Astrocyte of the spinal cord (primary cell): ENCODE measurements at regions not wholly inside any gene's neighbourhood (a gene's known extent, or its start where the extent isn't known, plus 50 kb on each side); places are given as distances from the start of the nearest gene placed in this dataset.

Experiments used
- DNase-seq: peaks from one replicate; pipeline ENCODE4 v3.0.0; 2011; ENCODE audit warnings: low read depth, low spot score
- H3K4me3 ChIP-seq: 2 replicates; pipeline ENCODE4 v1.5.1; 2011; ENCODE audit warnings: low read depth, mild to moderate bottlenecking, low read length, moderate library complexity
- CTCF ChIP-seq: IDR thresholded peaks from 2 replicates; pipeline ENCODE4 v1.5.1; 2012; ENCODE audit warnings: low read depth, mild to moderate bottlenecking, low read length, inconsistent platforms
- in situ Hi-C: cut with HindIII; loops from 2 replicates; pipeline ENCODE4 v1.10.0; 2017; ENCODE audit warnings: low sequenced_read_pairs

DNA sequence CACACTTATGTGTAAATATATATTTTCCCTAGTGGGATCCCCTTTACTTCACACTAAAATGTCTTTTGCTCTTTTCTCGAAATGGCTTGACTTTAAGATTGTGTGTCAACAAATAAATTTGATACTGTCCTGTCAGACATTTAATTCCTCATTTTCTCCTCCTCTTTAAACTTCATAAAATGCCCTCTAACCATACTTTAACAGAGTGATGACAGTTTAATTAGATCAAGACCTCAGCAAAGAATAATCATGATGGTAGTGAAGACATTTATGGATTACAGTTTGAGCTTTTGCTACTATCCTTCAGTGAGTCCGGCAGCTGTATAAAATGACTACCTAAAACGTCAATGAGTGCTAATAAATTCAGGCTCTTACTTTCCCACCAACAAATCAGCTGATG is 113.1 kb upstream of the ADGRL3 start:
- no peak overlapping the region for H3K4me3 ChIP-seq
- in situ Hi-C loops: no loop called here
- DNase-seq: no peak
- TF ChIP-seq CTCF: no peak

DNA sequence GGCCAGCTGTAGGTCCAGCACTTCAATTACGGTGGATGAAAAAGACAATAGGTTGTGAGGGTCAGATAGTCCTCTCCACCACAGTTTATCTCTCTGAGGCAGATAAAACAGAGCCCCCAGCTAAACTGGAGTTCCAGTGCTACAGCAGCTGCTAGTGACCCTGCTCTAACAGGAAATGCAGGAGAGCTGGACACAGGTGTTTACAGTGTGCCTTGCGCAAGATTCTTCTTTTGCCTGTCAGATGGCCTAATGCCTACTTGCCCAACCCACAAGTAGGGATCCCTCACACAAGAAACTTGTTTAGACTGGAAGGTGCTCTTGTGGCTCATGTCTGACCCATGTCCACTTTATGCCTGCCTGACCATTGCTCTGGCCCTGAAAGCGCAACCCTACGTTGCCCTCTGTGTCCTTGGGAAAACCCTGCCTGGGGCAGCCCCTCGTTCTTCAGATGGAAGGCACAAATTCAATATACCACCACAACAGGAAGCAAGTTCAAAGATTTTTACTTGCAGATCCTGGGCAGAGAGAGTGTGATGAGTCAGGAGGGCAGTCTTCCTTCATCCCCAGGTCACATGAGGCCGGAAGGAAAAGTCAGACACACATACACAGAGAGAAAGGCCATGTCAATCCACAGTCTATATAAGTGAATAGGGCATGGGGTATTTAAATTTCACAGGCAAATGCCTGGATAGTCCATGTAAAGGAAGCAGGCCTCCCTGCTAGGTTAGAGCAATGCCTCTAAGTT is 105.1 kb upstream of the ADGRL3 start:
- in situ Hi-C loops: no loop called here
- TF ChIP-seq CTCF: no peak
- DNase-seq: no peak
- H3K4me3 ChIP-seq: no peak overlapping the region

DNA sequence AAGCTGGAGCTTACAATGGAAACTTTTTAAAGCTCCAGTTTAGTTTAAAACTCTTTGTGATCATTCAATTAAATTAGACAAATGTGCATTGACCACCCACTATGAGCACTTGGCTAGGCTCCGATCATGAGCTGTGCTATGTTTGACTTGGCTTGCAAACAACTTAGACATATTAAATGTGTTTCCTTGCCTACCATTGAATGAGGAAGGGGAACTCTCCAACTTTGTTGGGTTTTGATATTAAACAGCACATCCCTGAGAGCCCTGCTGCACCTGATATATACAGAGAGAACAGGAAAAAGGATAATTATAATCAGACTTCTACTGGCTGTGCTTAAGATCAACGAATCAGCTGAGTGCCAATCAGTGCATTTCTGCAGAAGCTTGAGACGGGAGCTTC is 71.4 kb upstream of the ADGRL3 start:
- in situ Hi-C loops: no loop called here

GRCh38 chr4:61129971-61130370 is 70.2 kb upstream of the ADGRL3 start:
- no peak for TF ChIP-seq CTCF
- in situ Hi-C loops: no loop called here
- DNase-seq: no peak
- H3K4me3 ChIP-seq: no peak overlapping the region

More for the DNA sequence above, 71.4 kb upstream of the ADGRL3 start:
- no peak for DNase-seq
- no peak for TF ChIP-seq CTCF
- no peak overlapping the region for H3K4me3 ChIP-seq

DNA sequence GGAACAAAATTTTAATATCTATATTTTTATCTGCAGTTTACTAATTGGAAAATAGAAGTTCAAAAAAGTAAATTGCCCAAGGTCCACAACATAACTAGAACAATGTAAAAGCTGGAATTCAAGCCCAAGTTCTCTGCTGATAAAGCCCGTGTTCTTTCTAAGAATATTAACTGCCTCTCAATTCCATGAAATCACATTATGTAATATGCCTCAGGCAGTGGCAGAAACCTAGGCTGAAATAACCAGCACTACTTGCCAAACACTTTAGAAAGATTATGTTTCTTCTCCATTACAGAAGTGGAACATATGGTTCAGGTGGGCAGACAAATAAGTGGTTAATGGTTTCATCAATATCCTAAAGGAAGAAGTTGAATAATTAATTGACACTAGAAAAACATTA is 56.7 kb upstream of the ADGRL3 start:
- no peak for TF ChIP-seq CTCF
- no peak overlapping the region for H3K4me3 ChIP-seq
- in situ Hi-C loops: no loop called here
- DNase-seq: no peak

DNA sequence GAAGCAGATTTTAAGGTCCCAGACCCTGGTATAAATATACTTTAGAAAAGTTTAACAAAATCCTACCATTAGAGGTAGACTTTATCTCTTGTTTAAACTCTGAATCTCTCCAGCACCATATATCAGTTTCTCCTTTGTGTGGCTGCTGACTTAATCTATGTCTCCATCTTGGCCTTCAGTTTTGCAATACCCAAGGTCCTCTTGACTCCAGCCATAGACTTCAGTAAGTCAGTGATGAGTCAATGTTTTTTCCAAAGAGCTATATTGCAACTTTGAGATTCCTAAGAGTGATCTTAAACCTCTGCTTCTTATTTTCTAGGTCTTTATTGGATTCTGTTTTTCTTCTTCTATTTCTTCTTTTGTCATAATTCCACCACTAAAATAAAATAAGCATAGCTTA is 50.8 kb upstream of the ADGRL3 start:
- in situ Hi-C loops: no loop called here

More for the DNA sequence above, 50.8 kb upstream of the ADGRL3 start:
- no peak for TF ChIP-seq CTCF
- no peak overlapping the region for H3K4me3 ChIP-seq
- DNase-seq: peak; percentile 10
